HCT116 (cell line): ENCODE measurements at regions not wholly inside any gene's neighbourhood (a gene's known extent, or its start where the extent isn't known, plus 50 kb on each side); places are given as distances from the start of the nearest gene placed in this dataset.

Source experiments
- ATAC-seq: fragments of 200-7000 bp; cut with Tn5 transposase; 2 replicates; pipeline ENCODE4 v1.9.1; 2020; ENCODE audit warnings: mild to moderate bottlenecking, moderate library complexity
- BruUV-seq: library from RNA; stranded (reverse); fragments of 400-500 nt; replicated peaks from 2 replicates; lab custom pipeline; 2021; lab: Mats Ljungman, UMichigan
- CTCF ChIA-PET: fragments of 300-600 bp; sonication (Branson Sonifier 250); formaldehyde crosslinking; loops from one replicate; lab custom pipeline; 2021; ENCODE audit warnings: antibody characterized with exemption; lab: Charles Lee
- POLR2A ChIA-PET: fragments of 300-600, 350-600 bp; sonication (Branson Sonifier 250); formaldehyde crosslinking; loops from one replicate; lab custom pipeline; 2021; ENCODE audit warnings: antibody characterized with exemption; lab: Charles Lee
- RAD21 ChIA-PET, 2 experiments: fragments of 300-600 bp; sonication (Branson Sonifier 250); formaldehyde crosslinking; loops; one replicate each; lab custom pipeline; 2023; ENCODE audit warnings: low total read pairs in 2 of 2; ENCODE audit not compliant: uncharacterized antibody in 2 of 2, unreplicated experiment in 2 of 2, low non-redundant PET in 1 of 2; lab: Charles Lee
- DNase-seq: peaks from one replicate; pipeline ENCODE4 v3.0.0-alpha.2; 2010; ENCODE audit warnings: low read depth, low spot score
- H2AFZ ChIP-seq: fragments of 200-600 bp; shearing (Covaris generic), sonication (generic); 2 replicates; pipeline ENCODE4 v1.6.1; 2017; ENCODE audit warnings: low read depth, mixed run types, mixed read lengths, antibody characterized with exemption, low read length; ENCODE audit not compliant: poor library complexity, severe bottlenecking
- H3K27ac ChIP-seq: 2 replicates; pipeline ENCODE4 v1.5.1; 2012; ENCODE audit warnings: low read depth, low read length
- H3K27me3 ChIP-seq: fragments of 200-600 bp; sonication (generic); 2 replicates; pipeline ENCODE4 v1.6.1; 2016; ENCODE audit warnings: mixed run types, low read length, mixed read lengths; ENCODE audit not compliant: insufficient read depth
- H3K36me3 ChIP-seq, 2 experiments: fragments of 200-500 bp in 1 of 2; fragments of 200-600 bp in 1 of 2; sonication (Bioruptor generic) in 1 of 2; sonication (generic) in 1 of 2; 2 replicates each; pipeline versions ENCODE4 v1.5.1 to v1.6.1; 2014 to 2016; ENCODE audit warnings: low read length in 2 of 2, inconsistent platforms in 1 of 2, mixed read lengths in 1 of 2, mixed run types in 1 of 2; ENCODE audit not compliant: insufficient read depth in 2 of 2, control insufficient read depth in 1 of 2
- H3K4me1 ChIP-seq, 2 experiments: fragments of 200-600 bp in 1 of 2; sonication (generic) in 1 of 2; 2 replicates each; pipeline versions ENCODE4 v1.5.1 to v1.6.1; 2012 to 2017; ENCODE audit warnings: low read length in 2 of 2, inconsistent platforms in 1 of 2, mild to moderate bottlenecking in 1 of 2, mixed read lengths in 1 of 2, mixed run types in 1 of 2, moderate library complexity in 1 of 2; ENCODE audit not compliant: insufficient read depth in 2 of 2, control insufficient read depth in 1 of 2
- H3K4me2 ChIP-seq: fragments of 200-600 bp; sonication (generic); 2 replicates; pipeline ENCODE4 v1.6.1; 2017; ENCODE audit warnings: mixed run types, low read length, mixed read lengths
- H3K4me3 ChIP-seq, 2 experiments: fragments of 200-600 bp in 1 of 2; sonication (generic) in 1 of 2; replicated peaks in 1 of 2; 2 replicates each; pipeline ENCODE4 v1.5.1; 2011 to 2016; ENCODE audit warnings: low read length in 2 of 2, control low read depth in 1 of 2, low read depth in 1 of 2, mild to moderate bottlenecking in 1 of 2, mixed read lengths in 1 of 2, mixed run types in 1 of 2
- H3K79me2 ChIP-seq: fragments of 200-600 bp; sonication (generic); 2 replicates; pipeline ENCODE4 v1.6.1; 2017; ENCODE audit warnings: mild to moderate bottlenecking, mixed run types, low read length, moderate library complexity, mixed read lengths; ENCODE audit not compliant: insufficient read depth
- H3K9ac ChIP-seq: fragments of 200-600 bp; sonication (generic); 2 replicates; pipeline ENCODE4 v1.6.1; 2016; ENCODE audit warnings: low read length, mixed read lengths
- H3K9me2 ChIP-seq: fragments of 200-600 bp; sonication (generic), shearing (Covaris generic); 2 replicates; pipeline ENCODE4 v1.6.1; 2017; ENCODE audit warnings: mixed run types, mild to moderate bottlenecking, moderate library complexity; ENCODE audit not compliant: insufficient read depth
- H3K9me3 ChIP-seq, 2 experiments: fragments of 200-500 bp in 1 of 2; fragments of 200-600 bp in 1 of 2; sonication (Bioruptor generic) in 1 of 2; sonication (generic) in 1 of 2; 2 replicates each; pipeline ENCODE4 v1.6.1; 2014 to 2017; ENCODE audit warnings: low read length in 2 of 2, mixed read lengths in 2 of 2, inconsistent platforms in 1 of 2, low read depth in 1 of 2, mild to moderate bottlenecking in 1 of 2, mixed run types in 1 of 2, moderate library complexity in 1 of 2; ENCODE audit not compliant: control insufficient read depth in 1 of 2, insufficient read depth in 1 of 2
- H4K20me1 ChIP-seq: fragments of 200-600 bp; sonication (generic), shearing (Covaris generic); 2 replicates; pipeline ENCODE4 v1.6.1; 2017; ENCODE audit warnings: mixed run types, mild to moderate bottlenecking, moderate library complexity; ENCODE audit not compliant: insufficient read depth
- ELF1 ChIP-seq: IDR thresholded peaks from 2 replicates; pipeline ENCODE4 v1.6.1; 2012; ENCODE audit warnings: low read depth, borderline replicate concordance
- EZH2 ChIP-seq: fragments of 200-600 bp; sonication (generic); IDR thresholded peaks from 2 replicates; pipeline ENCODE4 v1.6.1; 2017; ENCODE audit warnings: antibody characterized with exemption, mixed run types
- POLR2A ChIP-seq: IDR thresholded peaks from 2 replicates; pipeline ENCODE4 v1.7.0; 2011; ENCODE audit warnings: borderline replicate concordance; ENCODE audit not compliant: insufficient read depth, insufficient read length; ENCODE audit errors: extremely low read depth
- POLR2AphosphoS5 ChIP-seq: IDR thresholded peaks from 2 replicates; pipeline ENCODE4 v1.6.1; 2011; ENCODE audit warnings: mild to moderate bottlenecking, low read depth, low read length, moderate library complexity
- SIN3A ChIP-seq: IDR thresholded peaks from 2 replicates; pipeline ENCODE4 v1.6.1; 2012; ENCODE audit warnings: low read depth
- SP1 ChIP-seq: IDR thresholded peaks from 2 replicates; pipeline ENCODE4 v1.6.1; 2012; ENCODE audit warnings: low read depth
- SRF ChIP-seq: IDR thresholded peaks from 2 replicates; pipeline ENCODE4 v1.6.1; 2012; ENCODE audit warnings: low read depth
- TCF7L2 ChIP-seq: IDR thresholded peaks from 2 replicates; pipeline ENCODE4 v1.7.0; 2011; ENCODE audit warnings: borderline replicate concordance, inconsistent platforms; ENCODE audit not compliant: insufficient read depth, insufficient read length; ENCODE audit errors: extremely low read depth
- YY1 ChIP-seq: IDR thresholded peaks from 2 replicates; pipeline ENCODE4 v1.6.1; 2011; ENCODE audit warnings: low read length, low read depth, moderate library complexity, mild to moderate bottlenecking; ENCODE audit not compliant: insufficient replicate concordance; ENCODE audit errors: extremely low read depth
- ZFX ChIP-seq: fragments of 450-650 bp; IDR thresholded peaks from 2 replicates; pipeline ENCODE4 v1.6.1; 2017
- ZNF274 ChIP-seq: fragments of 200-500 bp; sonication (Bioruptor generic); IDR thresholded peaks from 2 replicates; pipeline ENCODE4 v1.6.1; 2014; ENCODE audit warnings: mild to moderate bottlenecking, low read depth, low read length, inconsistent platforms
- intact Hi-C: fragments of 100-400 bp; cut with micrococcal nuclease; formaldehyde crosslinking; loops from 2 replicates; pipeline ENCODE4 v1.10.0; 2022
- TF ChIP-seq, protein P1 (sequence below): IDR thresholded peaks from 2 replicates; pipeline ENCODE4 v1.6.1; 2011; ENCODE audit warnings: mild to moderate bottlenecking, low read length, moderate library complexity; ENCODE audit not compliant: insufficient replicate concordance; ENCODE audit errors: extremely low read depth
- TF ChIP-seq, protein P2 (sequence below): IDR thresholded peaks from 2 replicates; pipeline ENCODE4 v1.6.1; 2012
- TF ChIP-seq, protein P3 (sequence below), 3 experiments: fragments of 200-600 bp in 1 of 3; sonication (generic) in 1 of 3; IDR thresholded peaks in 2 of 3; conservative IDR thresholded peaks in 1 of 3; 2 replicates each; pipeline ENCODE4 v1.5.1; 2012 to 2017; ENCODE audit warnings: low read depth in 2 of 3, low read length in 2 of 3, antibody characterized with exemption in 1 of 3, borderline replicate concordance in 1 of 3, control low read depth in 1 of 3, mild to moderate bottlenecking in 1 of 3, mixed read lengths in 1 of 3, mixed run types in 1 of 3, moderate library complexity in 1 of 3; ENCODE audit not compliant: insufficient read depth in 1 of 3

DNA sequence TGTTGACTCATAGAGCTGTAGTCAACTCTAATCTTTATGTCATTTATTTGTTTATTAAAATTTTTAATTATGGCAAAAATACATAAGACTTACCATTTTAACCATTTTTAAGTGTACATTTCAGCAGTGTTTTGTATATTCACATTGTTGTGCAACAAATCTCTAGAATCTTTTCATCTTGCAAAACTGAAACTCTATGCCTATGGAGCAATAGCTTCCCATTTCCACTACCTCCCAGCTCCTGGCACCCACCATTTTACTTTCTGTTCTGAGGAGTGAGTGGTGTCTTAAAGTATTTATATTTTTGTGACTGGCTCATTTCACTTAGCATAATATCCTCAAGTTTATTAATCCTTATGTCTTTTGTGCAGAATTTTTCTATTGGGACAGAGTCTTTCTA is 181.0 kb downstream of the GPAT3 start:
- RAD21 ChIA-PET: no interaction called here
- no peaks in the 10 kb centered on the region for H3K9me2 ChIP-seq
- DNase-seq: no peak
- no peak overlapping the region for H3K4me2 ChIP-seq
- no peaks in the 10 kb centered on the region for H3K27me3 ChIP-seq
- H3K36me3 ChIP-seq: no peaks in the 10 kb centered on the region
- no peaks in the 10 kb centered on the region for H3K9me3 ChIP-seq
- TF ChIP-seq ELF1 (no peak), TCF7L2 (no peak), YY1 (no peak), POLR2A (no peak), SP1 (no peak), POLR2AphosphoS5 (no peak), ZFX (no peak)
- TF ChIP-seq, protein P1, sequence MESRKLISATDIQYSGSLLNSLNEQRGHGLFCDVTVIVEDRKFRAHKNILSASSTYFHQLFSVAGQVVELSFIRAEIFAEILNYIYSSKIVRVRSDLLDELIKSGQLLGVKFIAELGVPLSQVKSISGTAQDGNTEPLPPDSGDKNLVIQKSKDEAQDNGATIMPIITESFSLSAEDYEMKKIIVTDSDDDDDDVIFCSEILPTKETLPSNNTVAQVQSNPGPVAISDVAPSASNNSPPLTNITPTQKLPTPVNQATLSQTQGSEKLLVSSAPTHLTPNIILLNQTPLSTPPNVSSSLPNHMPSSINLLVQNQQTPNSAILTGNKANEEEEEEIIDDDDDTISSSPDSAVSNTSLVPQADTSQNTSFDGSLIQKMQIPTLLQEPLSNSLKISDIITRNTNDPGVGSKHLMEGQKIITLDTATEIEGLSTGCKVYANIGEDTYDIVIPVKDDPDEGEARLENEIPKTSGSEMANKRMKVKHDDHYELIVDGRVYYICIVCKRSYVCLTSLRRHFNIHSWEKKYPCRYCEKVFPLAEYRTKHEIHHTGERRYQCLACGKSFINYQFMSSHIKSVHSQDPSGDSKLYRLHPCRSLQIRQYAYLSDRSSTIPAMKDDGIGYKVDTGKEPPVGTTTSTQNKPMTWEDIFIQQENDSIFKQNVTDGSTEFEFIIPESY: no peak
- TF ChIP-seq, all 23 proteins: peak for 0
- Histone ChIP-seq H3K9ac (no peak overlapping the region), H3K4me3 (no peak overlapping the region), H4K20me1 (no peaks in the 10 kb centered on the region), H3K79me2 (no peaks in the 10 kb centered on the region), H3K27ac (no peak overlapping the region), H3K4me1 (no peaks in the 10 kb centered on the region), H2AFZ (no peak overlapping the region)
- intact Hi-C loops: no loop called here
- BruUV-seq: no TSS peak
- ChIA-PET POLR2A (no interaction called here), CTCF (interaction anchor here (0.5 kb wide), 1 partner anchor 20 kb away, joined by 4 read pairs; no protein-coding TSS in a partner anchor)
- no peak for ATAC-seq

DNA sequence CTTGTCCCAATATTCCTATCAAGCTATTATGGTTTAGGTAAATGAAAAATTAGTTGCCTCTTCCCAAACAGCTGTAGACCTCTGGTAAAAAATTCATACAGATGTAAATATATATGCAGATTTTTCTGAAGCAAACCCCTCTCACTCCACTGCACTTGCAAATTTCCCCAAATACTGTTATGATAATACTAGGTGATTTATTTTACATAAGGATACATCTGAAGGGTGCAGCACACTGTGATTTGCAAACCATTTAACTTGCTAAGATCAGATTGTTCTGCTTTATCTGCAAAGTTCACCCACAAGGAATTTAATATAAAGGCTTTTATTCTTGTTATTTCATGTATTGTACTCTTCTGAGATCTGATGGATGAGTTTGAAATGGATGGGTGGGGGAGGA is 177.0 kb downstream of the GPAT3 start:
- intact Hi-C loops: no loop called here
- no peaks in the 10 kb centered on the region for H4K20me1 ChIP-seq
- ATAC-seq (no peak), DNase-seq (no peak)
- H3K9me3 ChIP-seq: no peaks in the 10 kb centered on the region
- ChIA-PET RAD21 (no interaction called here), CTCF (no interaction called here), POLR2A (no interaction called here)
- H3K4me2 ChIP-seq: no peak overlapping the region
- no peak overlapping the region for H2AFZ ChIP-seq
- no peaks in the 10 kb centered on the region for H3K4me1 ChIP-seq
- no peaks in the 10 kb centered on the region for H3K79me2 ChIP-seq
- H3K9ac ChIP-seq: no peak overlapping the region
- no peaks in the 10 kb centered on the region for H3K27me3 ChIP-seq
- BruUV-seq: no TSS peak
- no peak overlapping the region for H3K4me3 ChIP-seq
- H3K27ac ChIP-seq: no peak overlapping the region
- H3K36me3 ChIP-seq: no peaks in the 10 kb centered on the region
- H3K9me2 ChIP-seq: no peaks in the 10 kb centered on the region
- no peak for TF ChIP-seq EZH2
- TF ChIP-seq ELF1: no peak
- TF ChIP-seq, protein P2, sequence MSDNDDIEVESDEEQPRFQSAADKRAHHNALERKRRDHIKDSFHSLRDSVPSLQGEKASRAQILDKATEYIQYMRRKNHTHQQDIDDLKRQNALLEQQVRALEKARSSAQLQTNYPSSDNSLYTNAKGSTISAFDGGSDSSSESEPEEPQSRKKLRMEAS: no peak
- TF ChIP-seq, protein P3, sequence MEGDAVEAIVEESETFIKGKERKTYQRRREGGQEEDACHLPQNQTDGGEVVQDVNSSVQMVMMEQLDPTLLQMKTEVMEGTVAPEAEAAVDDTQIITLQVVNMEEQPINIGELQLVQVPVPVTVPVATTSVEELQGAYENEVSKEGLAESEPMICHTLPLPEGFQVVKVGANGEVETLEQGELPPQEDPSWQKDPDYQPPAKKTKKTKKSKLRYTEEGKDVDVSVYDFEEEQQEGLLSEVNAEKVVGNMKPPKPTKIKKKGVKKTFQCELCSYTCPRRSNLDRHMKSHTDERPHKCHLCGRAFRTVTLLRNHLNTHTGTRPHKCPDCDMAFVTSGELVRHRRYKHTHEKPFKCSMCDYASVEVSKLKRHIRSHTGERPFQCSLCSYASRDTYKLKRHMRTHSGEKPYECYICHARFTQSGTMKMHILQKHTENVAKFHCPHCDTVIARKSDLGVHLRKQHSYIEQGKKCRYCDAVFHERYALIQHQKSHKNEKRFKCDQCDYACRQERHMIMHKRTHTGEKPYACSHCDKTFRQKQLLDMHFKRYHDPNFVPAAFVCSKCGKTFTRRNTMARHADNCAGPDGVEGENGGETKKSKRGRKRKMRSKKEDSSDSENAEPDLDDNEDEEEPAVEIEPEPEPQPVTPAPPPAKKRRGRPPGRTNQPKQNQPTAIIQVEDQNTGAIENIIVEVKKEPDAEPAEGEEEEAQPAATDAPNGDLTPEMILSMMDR (IDR thresholded peaks at IDR 0.05 in 2 of 3, conservative IDR thresholded peaks at IDR 0.05 in 1 of 3; ENCODE audit: borderline replicate concordance in 1 of 3, insufficient read depth in 1 of 3, low read depth in 2 of 3, low read length in 2 of 3): no peak
- TF ChIP-seq, protein P1: no peak
- TF ChIP-seq ZNF274: no peak
- no peak for TF ChIP-seq POLR2AphosphoS5
- no peak for TF ChIP-seq SP1
- no peak for TF ChIP-seq SRF
- no peak for TF ChIP-seq SIN3A
